Brain microvascular endothelial cell (primary cell): ENCODE measurements at regions not wholly inside any gene's neighbourhood (a gene's known extent, or its start where the extent isn't known, plus 50 kb on each side); places are given as distances from the start of the nearest gene placed in this dataset.
"Not testable (repeated sequence)": the region's sequence is repeated elsewhere in the genome, so short reads cannot be mapped to it uniquely, and the experiment has no call there.

ENCODE experiments used
- DNase-seq: peaks from one replicate; pipeline ENCODE4 v3.0.0-alpha.2; 2020
- H3K27ac ChIP-seq: fragments of 250-450 bp; sonication (Bioruptor Pico); 2 replicates; pipeline ENCODE4 v1.5.1; 2020; ENCODE audit warnings: mild to moderate bottlenecking, moderate library complexity
- H3K27me3 ChIP-seq: fragments of 250-450 bp; sonication (Bioruptor Pico); replicated peaks from 2 replicates; pipeline ENCODE4 v1.5.1; 2020; ENCODE audit warnings: mild to moderate bottlenecking
- H3K36me3 ChIP-seq: fragments of 250-450 bp; sonication (Bioruptor Pico); replicated peaks from 2 replicates; pipeline ENCODE4 v1.5.1; 2020; ENCODE audit warnings: mild to moderate bottlenecking
- H3K4me3 ChIP-seq: 2 replicates; pipeline ENCODE4 v1.5.1; 2011; ENCODE audit warnings: low read depth, mild to moderate bottlenecking, control low read depth, low read length, moderate library complexity
- CTCF ChIP-seq: IDR thresholded peaks from 2 replicates; pipeline ENCODE4 v1.5.1; 2011; ENCODE audit warnings: low read depth, mild to moderate bottlenecking, moderate library complexity, low read length, control low read depth, inconsistent platforms; ENCODE audit errors: missing control alignments
- in situ Hi-C: cut with HindIII; loops from 2 replicates; pipeline ENCODE4 v1.10.0; 2017; ENCODE audit warnings: low sequenced_read_pairs, low pct_ligation_motif_present

DNA sequence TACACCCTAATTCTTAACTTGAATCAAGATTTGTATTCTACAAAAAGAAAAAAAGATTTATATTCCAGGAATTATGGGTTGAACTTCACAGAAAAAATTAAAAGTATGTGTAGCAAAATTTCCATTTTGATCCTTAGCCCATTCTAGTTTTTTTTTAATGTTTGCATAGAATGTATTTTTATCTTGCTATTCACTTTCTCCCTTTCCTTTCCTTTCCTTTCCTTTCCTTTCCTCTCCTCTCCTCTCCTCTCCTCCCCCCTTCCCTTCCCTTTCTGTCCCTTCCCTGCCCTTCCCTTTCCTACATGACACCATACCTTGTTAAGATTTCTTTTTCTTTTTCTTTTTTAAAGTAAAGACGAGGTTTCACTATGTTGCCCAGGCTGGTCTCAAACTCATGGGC, 542.5 kb upstream of the PTGER4 start:
- no peaks in the 10 kb centered on the region for H3K27me3 ChIP-seq
- H3K36me3 ChIP-seq, result no peaks in the 10 kb centered on the region
- in situ Hi-C loops, result no loop called here
- no peak for DNase-seq
- H3K4me3 ChIP-seq, result no peak overlapping the region
- H3K27ac ChIP-seq, result no peak overlapping the region
- no peak for TF ChIP-seq CTCF

- no peak for DNase-seq
- Histone ChIP-seq H3K36me3 (no peaks in the 10 kb centered on the region), H3K4me3 (no peak overlapping the region), H3K27me3 (no peaks in the 10 kb centered on the region), H3K27ac (no peak overlapping the region)
- TF ChIP-seq CTCF, result no peak
- in situ Hi-C loops, result no loop called here
Observed at GRCh38 chr5:40134883-40135520, 544.7 kb upstream of the PTGER4 start.

DNA sequence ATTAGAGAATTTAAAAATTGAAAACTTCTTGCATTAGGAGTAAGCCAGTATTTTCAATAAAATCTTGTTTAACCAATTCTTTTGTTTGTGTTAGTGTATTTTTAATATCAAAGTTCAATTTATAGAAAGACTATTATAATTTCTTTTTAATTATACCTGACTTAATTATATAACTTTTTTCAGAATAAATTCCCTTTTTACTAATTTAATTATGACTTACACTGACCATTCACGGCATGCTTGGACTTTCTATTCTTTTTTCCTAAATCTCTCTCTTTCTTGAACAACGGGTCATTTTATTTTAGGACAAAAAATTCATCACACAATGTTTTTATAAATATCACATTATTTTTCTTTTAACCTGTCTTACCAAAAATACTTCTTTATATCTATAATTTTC, 555.3 kb upstream of the PTGER4 start:
- H3K4me3 ChIP-seq, result no peak overlapping the region
- H3K36me3 ChIP-seq, result no peaks in the 10 kb centered on the region
- no peaks in the 10 kb centered on the region for H3K27me3 ChIP-seq
- no peak for DNase-seq
- in situ Hi-C loops, result no loop called here
- no peak overlapping the region for H3K27ac ChIP-seq
- TF ChIP-seq CTCF, result no peak

DNA sequence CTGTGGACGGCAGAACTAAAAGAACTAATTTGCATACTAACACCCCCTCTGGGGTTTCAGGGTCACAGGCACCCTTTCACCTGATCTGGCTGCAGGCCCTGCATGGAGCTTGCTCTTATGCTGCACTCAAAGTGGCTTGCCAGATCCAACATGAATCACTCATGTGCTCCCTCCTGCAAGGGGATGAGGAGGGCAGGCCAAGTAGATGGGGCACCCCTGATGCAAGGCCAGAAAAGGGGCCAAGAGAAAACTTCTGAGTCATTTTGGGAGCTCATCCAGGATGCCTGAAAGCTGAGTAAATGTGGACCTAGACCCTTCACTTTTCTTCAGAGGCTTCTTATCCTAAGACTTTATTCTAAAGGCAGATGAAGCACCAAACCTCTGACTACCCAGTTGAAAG, 558.5 kb upstream of the PTGER4 start:
- H3K4me3 ChIP-seq, result no peak overlapping the region
- no peak for TF ChIP-seq CTCF
- in situ Hi-C loops, result no loop called here
- H3K36me3 ChIP-seq, result no peaks in the 10 kb centered on the region
- no peaks in the 10 kb centered on the region for H3K27me3 ChIP-seq
- H3K27ac ChIP-seq, result no peak overlapping the region
- no peak for DNase-seq

GRCh38 chr5:40112875-40113274, 566.8 kb upstream of the PTGER4 start:
- H3K4me3 ChIP-seq, result no peak overlapping the region
- no peak for TF ChIP-seq CTCF
- DNase-seq, result no peak
- H3K27me3 ChIP-seq, result no peaks in the 10 kb centered on the region
- H3K36me3 ChIP-seq, result no peaks in the 10 kb centered on the region
- in situ Hi-C loops, result no loop called here
- H3K27ac ChIP-seq, result no peak overlapping the region

DNA sequence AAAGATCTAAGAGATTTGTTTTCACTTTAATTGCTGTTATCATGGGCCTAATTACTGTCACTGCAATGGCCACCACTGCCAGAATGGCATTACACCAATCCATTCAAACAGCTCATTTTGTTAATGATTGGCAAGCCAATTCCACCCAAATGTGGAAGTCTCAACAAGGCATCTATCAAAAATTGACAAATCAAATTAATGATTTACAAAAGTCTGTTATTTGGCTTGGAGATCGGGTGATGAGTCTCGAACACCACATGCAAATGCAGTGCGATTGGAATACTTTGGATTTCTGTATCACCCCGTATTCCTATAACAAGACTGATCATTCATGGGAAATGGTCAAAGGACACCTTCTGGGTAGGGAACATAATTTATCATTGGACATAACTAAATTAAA, 568.7 kb upstream of the PTGER4 start:
- in situ Hi-C loops, DNase-seq, H3K27ac ChIP-seq, H3K4me3 ChIP-seq, H3K36me3 ChIP-seq, H3K27me3 ChIP-seq: not testable (repeated sequence)

DNA sequence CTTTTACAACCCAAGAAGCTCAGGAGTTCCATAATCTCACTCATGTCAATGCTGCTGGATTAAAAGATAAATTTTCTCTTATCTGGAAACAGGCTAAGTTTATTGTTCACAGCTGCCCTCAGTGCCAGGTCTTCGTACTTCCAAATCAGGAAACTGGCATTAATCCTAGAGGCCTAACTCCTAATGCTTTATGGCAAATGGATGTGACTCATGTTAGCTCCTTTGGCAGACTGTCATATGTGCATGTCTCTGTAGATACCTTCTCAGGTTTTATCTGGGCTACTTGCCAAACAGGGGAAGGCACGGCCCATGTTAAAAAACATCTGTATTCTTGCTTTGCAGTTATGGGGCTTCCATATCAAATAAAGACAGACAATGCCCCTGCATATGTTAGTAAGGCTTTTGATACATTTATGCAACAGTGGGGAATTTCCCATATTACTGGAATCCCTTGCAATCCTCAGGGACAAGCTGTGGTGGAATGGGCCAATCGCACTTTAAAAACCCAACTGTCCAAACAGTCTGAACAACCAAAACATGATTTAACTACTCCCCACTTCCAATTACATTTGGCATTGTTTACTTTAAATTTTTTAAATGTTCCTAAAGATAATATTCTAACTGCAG, 570.8 kb upstream of the PTGER4 start:
- DNase-seq, result peak; percentile 12
- H3K36me3 ChIP-seq, in situ Hi-C loops, H3K4me3 ChIP-seq, H3K27ac ChIP-seq, H3K27me3 ChIP-seq: not testable (repeated sequence)

DNA sequence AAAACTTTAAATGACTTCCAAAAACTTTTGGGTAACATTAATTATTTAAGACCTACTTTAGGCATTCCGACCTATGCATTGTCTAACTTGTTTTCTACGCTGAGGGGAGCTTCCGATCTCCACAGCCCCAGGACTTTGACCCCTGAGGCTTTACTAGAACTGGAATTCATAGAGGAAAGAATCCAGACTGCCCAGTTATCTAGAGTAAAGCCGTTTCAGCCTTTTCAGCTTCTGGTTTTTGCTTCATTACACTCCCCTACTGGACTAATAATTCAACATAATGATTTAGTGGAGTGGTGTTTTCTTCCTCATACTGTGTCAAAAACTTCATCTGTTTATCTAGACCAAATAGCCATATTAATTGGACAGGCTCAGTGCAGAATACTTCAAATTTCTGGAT, 571.9 kb upstream of the PTGER4 start:
- in situ Hi-C loops, H3K4me3 ChIP-seq, H3K27ac ChIP-seq, DNase-seq, H3K27me3 ChIP-seq, H3K36me3 ChIP-seq: not testable (repeated sequence)
